ENCODE measurements at regions not wholly inside any gene's neighbourhood (a gene's known extent, or its start where the extent isn't known, plus 50 kb on each side); places are given as distances from the start of the nearest gene placed in this dataset.

DNA sequence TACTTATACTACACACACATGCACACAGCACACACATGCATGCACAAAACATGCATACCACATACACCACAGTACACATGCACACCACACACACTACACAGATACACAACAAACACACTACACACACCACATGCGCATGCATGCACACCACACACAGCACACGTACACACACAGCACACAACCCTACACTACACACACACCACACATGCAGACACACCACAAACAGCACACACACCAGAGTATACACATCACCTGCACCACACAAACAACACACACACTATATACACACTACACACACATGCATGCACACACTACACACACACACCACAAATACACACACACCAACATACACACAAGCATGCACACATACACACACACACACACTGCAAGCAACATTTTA is 166.8 kb downstream of the AHSP start:
- no peak for TF ChIP-seq EZH2 (IDR thresholded peaks at IDR 0.05; ENCODE audit: borderline replicate concordance, insufficient read depth, low read depth, low read length, poor library complexity, severe bottlenecking)
- no peak for TF ChIP-seq CTCF (IDR thresholded peaks at IDR 0.05)
